22Rv1 (cell line): ENCODE measurements at regions not wholly inside any gene's neighbourhood (a gene's known extent, or its start where the extent isn't known, plus 50 kb on each side); places are given as distances from the start of the nearest gene placed in this dataset.

ENCODE experiments used
- H3K27ac ChIP-seq: fragments of 450-650 bp; 2 replicates; pipeline ENCODE4 v1.5.1; 2017
- CTCF ChIP-seq: fragments of 450-650 bp; IDR thresholded peaks from 2 replicates; pipeline ENCODE4 v1.5.1; 2017; ENCODE audit warnings: mild to moderate bottlenecking
- ZFX ChIP-seq: fragments of 450-650 bp; IDR thresholded peaks from 2 replicates; pipeline ENCODE4 v1.6.1; 2017; ENCODE audit warnings: antibody characterized with exemption, borderline replicate concordance

GRCh38 chr2:2614452-2614851 is 283.4 kb upstream of the MYT1L start:
- no peak for TF ChIP-seq ZFX
- TF ChIP-seq CTCF: no peak

GRCh38 chr2:2613279-2614199 is 282.5 kb upstream of the MYT1L start:
- no peak for TF ChIP-seq ZFX
- TF ChIP-seq CTCF: no peak
- H3K27ac ChIP-seq: 0 out of 2 replicates have a peak overlapping the region, but pooled peaks have one; percentile 25

More at GRCh38 chr2:2614452-2614851, 283.4 kb upstream of the MYT1L start:
- no peak overlapping the region for H3K27ac ChIP-seq

- no peak overlapping the region for H3K27ac ChIP-seq
- TF ChIP-seq CTCF (no peak), ZFX (no peak)
Observed at GRCh38 chr2:2610751-2611150, 279.7 kb upstream of the MYT1L start.

- no peak for TF ChIP-seq ZFX
- TF ChIP-seq CTCF: no peak
- H3K27ac ChIP-seq: no peak overlapping the region
Observed at GRCh38 chr2:2600366-2600765, 269.3 kb upstream of the MYT1L start.

- TF ChIP-seq ZFX (no peak), CTCF (no peak)
- no peak overlapping the region for H3K27ac ChIP-seq
Observed at GRCh38 chr2:2599441-2599840, 268.4 kb upstream of the MYT1L start.

GRCh38 chr2:2597712-2598111 is 266.6 kb upstream of the MYT1L start:
- no peak for TF ChIP-seq ZFX
- TF ChIP-seq CTCF: no peak
- H3K27ac ChIP-seq: no peak overlapping the region

GRCh38 chr2:2591542-2591940 is 260.5 kb upstream of the MYT1L start:
- H3K27ac ChIP-seq: no peak overlapping the region
- TF ChIP-seq ZFX (no peak), CTCF (no peak)
